Keratinocyte (primary cell): ENCODE measurements at regions not wholly inside any gene's neighbourhood (a gene's known extent, or its start where the extent isn't known, plus 50 kb on each side); places are given as distances from the start of the nearest gene placed in this dataset.

Experiments used
- EZH2 ChIP-seq: IDR thresholded peaks from one replicate; pipeline ENCODE4 v1.6.1; 2012; ENCODE audit warnings: inconsistent platforms, mild to moderate bottlenecking, low read length, moderate library complexity
- TF ChIP-seq, protein P1 (sequence below), 3 experiments: IDR thresholded peaks in 1 of 3; conservative IDR thresholded peaks in 1 of 3; optimal IDR thresholded peaks in 1 of 3; 2 replicates in 2 of 3; 3 replicates in 1 of 3; pipeline versions ENCODE3 to v1.5.1; 2011; ENCODE audit warnings: low read length in 3 of 3, mild to moderate bottlenecking in 3 of 3, moderate library complexity in 2 of 3, control low read depth in 1 of 3, inconsistent platforms in 1 of 3; ENCODE audit not compliant: insufficient read depth in 2 of 3; ENCODE audit errors: extremely low read depth in 1 of 3

DNA sequence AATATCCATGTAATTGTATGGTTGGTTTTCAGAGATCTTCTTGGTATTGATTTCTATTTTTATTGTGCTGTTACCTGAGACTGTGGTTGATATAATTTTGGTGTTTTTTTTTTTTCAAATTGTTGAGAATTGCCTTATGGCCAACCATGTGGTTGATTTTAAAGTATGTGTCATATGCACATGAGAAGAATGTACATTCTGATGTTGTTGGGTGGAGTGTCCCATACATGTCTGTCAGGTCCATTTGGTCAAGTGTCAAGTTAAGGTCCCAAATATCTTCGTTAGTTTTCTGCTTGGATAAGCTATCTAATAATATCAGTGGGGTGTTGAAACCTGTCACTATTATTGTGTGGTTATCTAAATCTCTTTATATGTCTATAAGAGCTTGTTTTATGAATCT, 160.0 kb upstream of the ITGA1 start:
- TF ChIP-seq, protein P1, sequence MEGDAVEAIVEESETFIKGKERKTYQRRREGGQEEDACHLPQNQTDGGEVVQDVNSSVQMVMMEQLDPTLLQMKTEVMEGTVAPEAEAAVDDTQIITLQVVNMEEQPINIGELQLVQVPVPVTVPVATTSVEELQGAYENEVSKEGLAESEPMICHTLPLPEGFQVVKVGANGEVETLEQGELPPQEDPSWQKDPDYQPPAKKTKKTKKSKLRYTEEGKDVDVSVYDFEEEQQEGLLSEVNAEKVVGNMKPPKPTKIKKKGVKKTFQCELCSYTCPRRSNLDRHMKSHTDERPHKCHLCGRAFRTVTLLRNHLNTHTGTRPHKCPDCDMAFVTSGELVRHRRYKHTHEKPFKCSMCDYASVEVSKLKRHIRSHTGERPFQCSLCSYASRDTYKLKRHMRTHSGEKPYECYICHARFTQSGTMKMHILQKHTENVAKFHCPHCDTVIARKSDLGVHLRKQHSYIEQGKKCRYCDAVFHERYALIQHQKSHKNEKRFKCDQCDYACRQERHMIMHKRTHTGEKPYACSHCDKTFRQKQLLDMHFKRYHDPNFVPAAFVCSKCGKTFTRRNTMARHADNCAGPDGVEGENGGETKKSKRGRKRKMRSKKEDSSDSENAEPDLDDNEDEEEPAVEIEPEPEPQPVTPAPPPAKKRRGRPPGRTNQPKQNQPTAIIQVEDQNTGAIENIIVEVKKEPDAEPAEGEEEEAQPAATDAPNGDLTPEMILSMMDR (optimal IDR thresholded peaks at IDR 0.05 in 1 of 3, IDR thresholded peaks at IDR 0.05 in 1 of 3, conservative IDR thresholded peaks at IDR 0.05 in 1 of 3; ENCODE audit: extremely low read depth in 1 of 3, insufficient read depth in 2 of 3, low read length in 3 of 3): no peak
- no peak for TF ChIP-seq EZH2
